Ascending aorta (tissue), 2 donors: ENCODE measurements at regions not wholly inside any gene's neighbourhood (a gene's known extent, or its start where the extent isn't known, plus 50 kb on each side); places are given as distances from the start of the nearest gene placed in this dataset.
"Not testable (repeated sequence)": the region's sequence is repeated elsewhere in the genome, so short reads cannot be mapped to it uniquely, and the experiment has no call there.

ENCODE experiments used
- DNase-seq, 2 donors: peaks; one replicate each; pipeline ENCODE4 v3.0.0-alpha.2; 2019; ENCODE audit warnings: low spot score in 2 of 2
- H3K27ac ChIP-seq, 2 donors: fragments of 200-600 bp; sonication (generic); one replicate each; pipeline ENCODE4 v1.5.1; 2016 to 2017; ENCODE audit warnings: mild to moderate bottlenecking in 1 of 2
- H3K27me3 ChIP-seq: fragments of 200-600 bp; sonication (generic); one replicate; pipeline ENCODE4 v1.5.1; 2017
- H3K36me3 ChIP-seq, 2 donors: fragments of 200-600 bp; sonication (generic); one replicate each; pipeline ENCODE4 v1.5.1; 2016
- H3K4me1 ChIP-seq, 2 donors: fragments of 200-600 bp; sonication (generic); one replicate each; pipeline ENCODE4 v1.5.1; 2016 to 2017; ENCODE audit warnings: mild to moderate bottlenecking in 1 of 2
- H3K4me3 ChIP-seq, 2 donors: fragments of 200-600 bp; sonication (generic); one replicate each; pipeline ENCODE4 v1.5.1; 2016 to 2017; ENCODE audit warnings: mild to moderate bottlenecking in 1 of 2
- H3K9me3 ChIP-seq, 2 donors: fragments of 200-600 bp; sonication (generic); one replicate each; pipeline ENCODE4 v1.5.1; 2016
- CTCF ChIP-seq, 3 experiments: fragments of 200-600 bp in 2 of 3; fragments of 450-650 bp in 1 of 3; sonication (generic) in 2 of 3; IDR thresholded peaks; one replicate each; pipeline ENCODE4 v1.5.1; 2016 to 2019; ENCODE audit warnings: antibody characterized with exemption in 3 of 3, mild to moderate bottlenecking in 1 of 3, moderate library complexity in 1 of 3
- intact Hi-C: fragments of 100-400 bp; cut with DNase I; formaldehyde crosslinking; loops from one replicate; pipeline ENCODE4 v1.15.1; 2023

- Histone ChIP-seq H3K27me3 (no peaks in the 10 kb centered on the region), H3K4me1 (no peaks in the 10 kb centered on the region), H3K27ac (no peak overlapping the region), H3K9me3 (no peaks in the 10 kb centered on the region), H3K36me3 (no peaks in the 10 kb centered on the region), H3K4me3 (no peak overlapping the region)
- TF ChIP-seq CTCF (IDR thresholded peaks at IDR 0.05): no peak
- intact Hi-C loops: no loop called here
- DNase-seq: no peak
Observed at GRCh38 chr4:151852202-151852601, 91.4 kb upstream of the GATB start.

GRCh38 chr4:151851354-151851753 lies 90.5 kb upstream of the GATB start:
- Histone ChIP-seq H3K9me3 (no peaks in the 10 kb centered on the region), H3K36me3 (no peaks in the 10 kb centered on the region), H3K4me1 (no peaks in the 10 kb centered on the region), H3K27ac (no peak overlapping the region), H3K4me3 (no peak overlapping the region), H3K27me3 (no peaks in the 10 kb centered on the region)
- intact Hi-C loops: no loop called here
- no peak for TF ChIP-seq CTCF (IDR thresholded peaks at IDR 0.05)
- no peak for DNase-seq

- no peaks in the 10 kb centered on the region for H3K27me3 ChIP-seq
- no peak overlapping the region for H3K27ac ChIP-seq
- intact Hi-C loops: no loop called here
- no peak for TF ChIP-seq CTCF (IDR thresholded peaks at IDR 0.05)
- H3K4me3 ChIP-seq: no peak overlapping the region
- H3K36me3 ChIP-seq: no peaks in the 10 kb centered on the region
- no peak for DNase-seq
- H3K4me1 ChIP-seq: no peaks in the 10 kb centered on the region
- H3K9me3 ChIP-seq: no peaks in the 10 kb centered on the region
Observed at GRCh38 chr4:151850791-151851213, 90.0 kb upstream of the GATB start.

- H3K27me3 ChIP-seq, intact Hi-C loops, DNase-seq, H3K36me3 ChIP-seq, H3K27ac ChIP-seq, H3K4me1 ChIP-seq, H3K4me3 ChIP-seq, H3K9me3 ChIP-seq: not testable (repeated sequence)
Observed at GRCh38 chr4:151845551-151845950, 84.7 kb upstream of the GATB start.

GRCh38 chr4:151842430-151843079 lies 81.7 kb upstream of the GATB start:
- no peak for TF ChIP-seq CTCF (IDR thresholded peaks at IDR 0.05)
- Histone ChIP-seq H3K27ac (no peak overlapping the region), H3K9me3 (no peaks in the 10 kb centered on the region), H3K27me3 (no peaks in the 10 kb centered on the region), H3K4me3 (no peak overlapping the region), H3K36me3 (no peaks in the 10 kb centered on the region), H3K4me1 (no peaks in the 10 kb centered on the region)
- DNase-seq: no peak
- intact Hi-C loops: no loop called here

- no peak for TF ChIP-seq CTCF (IDR thresholded peaks at IDR 0.05)
- no peak for DNase-seq
- intact Hi-C loops: no loop called here
- Histone ChIP-seq H3K27me3 (no peaks in the 10 kb centered on the region), H3K9me3 (no peaks in the 10 kb centered on the region), H3K4me1 (no peaks in the 10 kb centered on the region), H3K4me3 (no peak overlapping the region), H3K36me3 (no peaks in the 10 kb centered on the region), H3K27ac (no peak overlapping the region)
Observed at GRCh38 chr4:151841107-151841506, 80.3 kb upstream of the GATB start.
